AG20443 (cell line): ENCODE measurements at regions not wholly inside any gene's neighbourhood (a gene's known extent, or its start where the extent isn't known, plus 50 kb on each side); places are given as distances from the start of the nearest gene placed in this dataset.

ENCODE experiments used
- DNase-seq: peaks from one replicate; pipeline ENCODE4 v3.0.0; 2012; ENCODE audit warnings: low spot score, mixed read lengths

DNA sequence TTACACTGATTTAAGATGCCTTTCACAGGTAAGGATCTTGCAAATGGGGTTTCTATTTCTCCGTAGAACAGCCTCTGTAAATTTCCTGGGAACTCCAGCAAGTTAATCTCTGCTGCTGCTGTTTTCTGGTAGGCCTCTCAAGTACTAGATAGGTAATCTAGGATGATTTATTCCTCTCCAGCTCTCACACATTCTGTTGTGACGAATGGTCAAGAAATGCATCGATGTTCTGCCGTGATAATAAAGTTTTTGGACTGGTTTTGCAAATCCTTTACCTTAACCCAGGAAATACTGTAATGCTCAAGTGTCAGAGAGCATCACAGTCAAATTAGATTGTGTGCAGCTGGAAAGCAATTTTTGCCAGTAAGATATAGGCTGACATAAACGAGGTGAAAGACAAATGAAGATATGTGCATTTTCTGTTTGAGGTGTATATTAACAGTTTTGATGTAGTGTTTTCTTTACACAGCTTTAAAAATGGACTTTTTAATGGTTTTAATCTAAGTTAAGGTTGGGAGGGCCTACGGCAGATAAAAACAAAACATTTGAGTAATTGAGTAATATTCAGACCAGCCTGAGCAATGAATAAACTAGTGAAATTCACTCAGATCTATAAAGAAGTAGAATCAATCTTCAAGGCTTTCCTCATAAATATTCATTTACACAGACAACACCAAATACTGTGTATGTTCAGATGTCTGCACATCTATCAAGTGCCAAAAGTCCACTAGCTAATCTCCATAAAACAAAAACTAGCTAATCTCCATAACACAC is 300.6 kb upstream of the EDIL3 start:
- no peak for DNase-seq

DNA sequence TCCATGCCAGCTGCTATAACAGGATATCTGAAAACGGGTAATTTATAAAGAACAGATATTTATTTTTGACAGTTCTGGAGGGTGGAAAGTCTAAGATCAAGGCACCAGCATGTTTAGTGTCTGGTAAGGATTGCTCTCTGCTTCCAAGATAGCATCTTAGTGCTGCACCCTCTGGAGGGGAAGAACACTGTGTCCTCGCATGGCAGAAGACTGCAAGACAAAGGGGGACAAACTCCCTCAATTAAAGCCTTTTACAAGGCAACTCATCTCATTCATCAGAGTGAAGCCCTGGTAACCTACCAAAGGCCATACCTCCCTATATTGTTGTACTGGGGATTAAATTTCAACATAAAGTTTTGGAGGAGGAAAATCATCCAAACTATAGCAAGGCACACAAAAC is 298.9 kb upstream of the EDIL3 start:
- no peak for DNase-seq

DNA sequence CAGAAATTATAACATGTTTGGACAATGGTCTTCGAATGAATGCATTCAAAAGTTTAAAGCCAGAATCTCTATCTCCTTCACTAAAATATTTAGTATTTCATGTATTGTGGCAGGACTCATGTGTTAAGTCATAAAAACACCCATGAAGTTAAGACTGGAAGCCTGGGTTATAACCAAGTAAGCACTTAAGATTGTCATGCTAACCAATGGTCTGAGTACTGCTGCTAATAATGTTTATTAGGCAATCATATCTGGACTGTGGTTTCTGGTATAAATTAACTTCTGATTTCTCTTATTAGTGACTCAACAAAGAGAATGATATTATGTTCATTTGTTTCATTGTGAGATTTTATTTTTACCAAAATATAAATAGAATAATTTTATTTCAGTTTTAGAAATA is 297.9 kb upstream of the EDIL3 start:
- DNase-seq: no peak

DNA sequence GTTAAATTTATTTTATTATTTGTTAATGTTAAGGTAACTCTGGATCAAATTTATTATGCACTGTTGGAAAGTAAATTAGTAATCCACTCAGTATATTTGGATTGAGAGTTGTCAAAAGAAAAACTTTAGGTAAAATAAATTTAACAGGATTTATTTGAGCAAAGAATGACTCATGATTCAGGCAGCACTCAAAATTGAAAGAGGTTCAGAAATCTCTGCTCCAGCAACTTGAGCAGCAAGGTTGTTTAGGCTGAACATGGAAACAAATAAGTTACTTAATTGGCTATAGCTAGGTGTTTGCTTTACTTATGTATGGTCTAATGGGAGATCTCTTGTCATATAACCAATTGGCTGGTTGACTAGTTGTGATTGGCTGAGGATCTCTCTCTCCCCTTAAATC is 296.2 kb upstream of the EDIL3 start:
- DNase-seq: no peak

DNA sequence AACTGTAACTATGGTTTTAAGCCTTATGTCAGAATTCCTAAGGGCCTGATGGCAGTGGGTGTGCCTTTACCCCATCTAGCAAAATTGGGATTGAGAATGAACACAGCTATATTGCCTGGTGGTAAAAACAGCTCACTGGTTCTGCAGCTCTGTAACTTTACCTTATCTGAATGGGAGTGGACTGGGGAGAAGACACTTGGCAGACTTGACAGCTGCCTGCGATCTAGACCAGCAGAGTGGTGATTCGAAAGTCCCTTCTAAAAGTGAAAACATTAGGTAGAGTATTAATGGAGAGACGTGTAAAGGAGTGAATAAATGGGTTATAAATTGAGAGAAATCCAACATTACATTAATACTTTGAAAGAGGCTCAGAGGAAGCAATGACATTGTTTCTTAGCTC is 289.1 kb upstream of the EDIL3 start:
- DNase-seq: no peak

DNA sequence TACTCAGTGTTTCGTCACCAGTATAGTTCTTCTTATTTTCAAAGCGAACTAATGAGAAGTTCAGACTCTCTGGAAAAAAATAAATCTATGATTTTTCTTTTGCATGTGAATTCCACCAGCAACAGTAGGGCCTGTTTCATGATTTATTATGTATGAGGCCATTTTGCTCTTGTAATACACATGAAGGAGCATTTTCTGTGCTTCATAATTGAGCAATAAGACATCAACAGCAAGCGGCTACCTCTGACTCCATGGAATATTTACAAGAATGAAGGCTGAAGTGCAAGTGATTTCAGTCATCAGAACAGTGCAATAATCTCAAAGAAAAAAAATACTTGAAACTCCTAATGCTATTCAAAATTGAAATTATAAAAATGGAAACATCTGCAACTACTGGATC is 282.9 kb upstream of the EDIL3 start:
- DNase-seq: no peak

DNA sequence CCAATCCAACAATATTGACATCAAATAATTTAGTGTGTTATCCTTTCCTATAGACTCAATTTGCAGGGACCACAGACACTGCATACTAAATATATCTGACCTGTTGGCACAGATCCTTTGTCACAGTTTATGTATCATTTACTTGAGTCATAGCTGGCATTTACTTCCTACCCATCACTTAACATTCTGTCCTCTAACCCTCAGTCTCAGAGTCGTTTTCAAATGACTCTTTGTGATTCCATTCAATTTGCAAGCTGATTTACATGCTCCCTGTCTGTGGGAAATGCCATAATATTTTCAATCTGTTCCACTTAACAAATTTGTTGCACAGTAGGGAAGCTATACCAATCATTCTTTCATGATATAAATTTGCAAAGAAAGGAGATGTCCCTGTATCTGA is 265.7 kb upstream of the EDIL3 start:
- DNase-seq: no peak

DNA sequence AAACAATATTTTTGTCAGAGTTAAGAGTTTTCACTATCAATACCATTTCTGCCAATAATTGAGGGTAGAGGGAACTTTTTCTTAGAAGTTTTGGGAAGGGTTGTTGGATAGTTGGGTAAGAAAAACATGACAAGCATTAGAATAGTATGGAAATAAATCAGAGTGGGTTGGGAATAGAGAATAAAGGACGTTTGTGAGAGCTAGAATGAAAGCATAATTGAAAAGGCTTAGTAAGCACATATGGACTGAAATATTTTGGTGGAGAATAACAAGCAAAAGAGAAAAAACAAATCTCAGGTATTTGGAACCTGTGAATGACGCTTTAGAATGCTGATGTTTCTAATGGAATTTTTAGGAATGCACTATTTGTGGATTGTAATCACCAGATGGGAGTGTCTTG is 262.9 kb upstream of the EDIL3 start:
- DNase-seq: no peak

DNA sequence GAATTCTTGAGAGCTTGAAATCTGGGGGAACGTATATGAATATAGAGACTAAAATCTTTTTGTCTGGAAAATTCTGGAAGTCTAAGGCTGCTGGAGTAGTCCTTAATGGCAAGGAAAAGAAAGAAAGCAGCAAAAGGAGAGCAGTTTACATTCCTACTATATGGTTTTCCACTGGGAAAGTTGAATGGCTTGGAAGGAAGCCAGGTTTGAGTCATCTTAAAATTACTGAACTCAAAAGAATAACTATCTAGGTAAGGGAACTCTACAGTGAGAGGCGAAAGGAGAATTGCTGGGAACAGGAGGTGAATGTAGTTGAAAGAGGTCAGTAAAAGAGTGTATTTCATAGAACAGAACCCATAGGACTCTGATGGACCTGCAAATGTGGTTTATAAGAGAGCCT is 258.1 kb upstream of the EDIL3 start:
- DNase-seq: no peak

DNA sequence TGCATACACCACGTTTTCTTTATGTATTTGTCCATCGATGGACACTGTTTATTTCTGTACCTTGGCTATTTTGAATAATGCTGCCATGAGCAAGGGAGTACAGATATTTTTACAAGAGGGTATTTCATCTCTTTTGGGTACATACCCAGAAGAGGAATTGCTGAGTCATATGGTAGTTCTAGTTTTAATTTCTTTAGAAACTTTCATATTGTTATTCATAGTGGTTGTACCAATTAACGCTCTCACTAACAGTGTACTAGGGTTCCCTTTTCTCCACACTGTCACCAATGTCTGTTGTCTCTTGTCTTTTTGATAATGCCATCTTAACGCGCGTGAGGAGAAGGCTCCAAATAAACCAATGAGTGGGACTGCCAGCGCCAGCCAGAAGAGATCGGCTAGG is 257.6 kb upstream of the EDIL3 start:
- no peak for DNase-seq

DNA sequence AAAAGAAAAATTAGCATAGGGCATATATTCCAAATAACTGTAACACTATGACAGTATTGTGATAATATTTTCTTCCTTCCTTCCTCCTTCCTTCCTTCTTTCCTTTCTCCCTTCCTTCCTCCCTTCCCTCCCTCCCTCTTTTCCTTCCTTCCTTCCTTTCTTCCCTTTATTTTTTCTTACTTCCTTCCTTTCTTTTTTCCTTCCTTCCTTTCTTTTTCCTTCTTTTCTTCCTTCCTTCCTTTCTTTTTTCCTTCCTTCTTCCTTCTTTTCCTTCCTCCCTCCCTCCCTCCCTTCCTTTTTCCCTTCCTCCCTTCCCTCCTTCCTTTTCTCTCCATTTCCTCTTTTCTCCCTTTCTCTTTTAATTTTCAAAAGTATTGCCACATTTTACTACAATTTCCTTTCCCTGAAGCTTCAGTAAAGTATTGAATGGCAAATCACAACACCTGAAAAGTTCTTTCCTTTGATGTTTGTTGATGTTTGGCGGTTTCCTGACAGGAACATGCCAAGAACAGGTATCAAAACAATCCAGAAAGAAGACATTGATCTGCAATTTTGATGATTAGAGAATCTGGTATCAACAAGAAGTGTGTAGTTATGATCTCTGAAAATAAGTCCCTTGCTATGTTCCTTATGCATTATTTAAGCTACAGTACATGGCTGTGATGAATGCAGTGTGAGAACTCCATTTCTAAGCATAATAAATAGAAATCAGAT is 253.1 kb upstream of the EDIL3 start:
- no peak for DNase-seq

DNA sequence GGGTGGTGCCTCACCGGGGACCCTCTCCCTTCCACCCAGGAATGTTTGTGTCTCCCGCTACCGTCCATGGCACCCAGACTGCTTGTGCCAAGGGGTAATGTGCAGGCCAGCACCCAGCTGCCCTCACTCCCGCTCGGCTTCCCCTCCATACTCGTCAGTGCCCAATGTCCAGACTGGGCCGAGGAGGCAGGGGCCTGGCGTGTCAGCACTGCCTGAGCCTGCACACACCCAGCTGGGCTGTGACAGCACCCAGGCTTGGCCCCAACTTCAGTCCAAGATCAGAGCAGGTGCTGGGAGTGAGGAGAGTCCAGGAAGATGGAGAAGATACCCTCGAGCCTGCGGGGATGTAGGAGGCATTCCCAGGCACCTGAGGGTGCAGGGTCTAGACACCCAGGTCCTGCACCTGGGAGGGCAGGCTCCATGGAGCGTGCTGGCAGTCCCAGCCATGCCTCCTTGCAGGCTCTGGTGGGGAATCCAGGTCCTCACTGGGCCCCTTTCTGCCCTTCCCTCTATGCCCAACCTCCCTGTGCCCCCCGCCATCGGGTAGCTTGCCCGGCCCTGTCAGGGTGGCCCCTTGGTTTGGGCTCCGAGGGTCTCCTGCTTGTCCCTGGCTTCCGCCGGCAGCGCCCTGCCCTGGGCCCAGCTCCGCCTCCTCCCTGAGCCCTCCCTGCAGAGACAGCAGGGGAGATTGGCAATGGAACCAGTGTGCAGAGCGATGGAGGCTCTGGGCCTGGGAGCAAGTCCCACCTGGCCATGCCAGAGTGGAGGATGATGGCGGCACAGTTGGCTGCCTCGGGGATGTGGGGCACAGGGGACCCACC is 250.8 kb upstream of the EDIL3 start:
- no peak for DNase-seq

DNA sequence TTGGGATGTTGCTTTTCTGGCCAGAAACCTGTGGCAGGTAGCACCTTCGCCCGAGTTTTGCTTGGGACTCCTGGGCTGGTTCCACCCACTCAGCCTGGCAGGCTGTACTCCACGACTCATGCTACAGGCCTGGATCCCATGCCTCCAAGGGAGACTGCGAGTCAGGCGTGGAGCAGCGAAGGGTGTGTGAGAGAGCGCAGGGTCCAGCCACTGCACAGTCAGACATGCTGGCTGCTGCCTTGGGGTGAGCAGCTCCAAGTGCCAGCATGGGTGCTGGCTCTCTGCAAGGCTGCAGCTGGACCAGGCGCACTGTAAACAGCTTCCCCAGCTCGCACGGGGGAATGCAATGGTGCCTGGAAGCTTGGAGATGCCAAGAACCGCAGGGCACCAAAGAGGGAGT is 249.6 kb upstream of the EDIL3 start:
- no peak for DNase-seq

DNA sequence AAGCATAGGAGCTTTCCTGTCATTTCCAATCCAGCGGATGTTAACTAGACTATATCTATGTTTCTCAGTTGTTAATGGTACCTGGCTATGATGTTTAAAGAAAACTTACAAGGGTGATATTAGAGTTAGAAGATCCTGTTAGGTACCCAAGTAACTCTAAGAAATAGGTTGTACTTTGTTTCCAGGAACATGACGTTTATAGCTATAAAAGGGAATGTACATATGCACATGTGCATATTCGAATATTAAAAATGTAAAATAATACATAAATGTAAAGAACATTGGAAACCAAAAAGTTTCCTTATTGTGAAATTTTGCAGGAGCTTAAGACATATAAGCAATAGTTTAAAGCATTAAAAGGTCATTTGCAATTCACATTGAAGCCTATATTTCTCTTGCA is 247.7 kb upstream of the EDIL3 start:
- DNase-seq: no peak

DNA sequence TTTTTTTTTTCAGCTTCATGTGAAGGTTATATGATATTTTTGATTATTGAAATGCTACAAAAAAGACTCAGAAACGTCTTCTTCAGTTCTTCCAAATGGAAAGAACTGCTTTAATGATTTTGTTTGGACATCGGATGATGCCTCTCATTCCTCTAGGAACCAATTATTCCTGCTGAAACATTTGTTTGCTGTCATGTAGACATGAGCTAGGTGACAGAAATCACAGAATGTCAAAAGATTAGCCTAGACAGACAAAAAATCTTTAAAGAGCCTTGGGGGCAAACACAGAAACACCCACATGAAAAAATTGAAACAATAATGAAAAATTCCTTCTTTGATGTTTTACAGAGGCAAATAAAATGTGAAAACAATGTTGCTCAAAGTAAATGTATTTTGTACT is 244.2 kb upstream of the EDIL3 start:
- no peak for DNase-seq

DNA sequence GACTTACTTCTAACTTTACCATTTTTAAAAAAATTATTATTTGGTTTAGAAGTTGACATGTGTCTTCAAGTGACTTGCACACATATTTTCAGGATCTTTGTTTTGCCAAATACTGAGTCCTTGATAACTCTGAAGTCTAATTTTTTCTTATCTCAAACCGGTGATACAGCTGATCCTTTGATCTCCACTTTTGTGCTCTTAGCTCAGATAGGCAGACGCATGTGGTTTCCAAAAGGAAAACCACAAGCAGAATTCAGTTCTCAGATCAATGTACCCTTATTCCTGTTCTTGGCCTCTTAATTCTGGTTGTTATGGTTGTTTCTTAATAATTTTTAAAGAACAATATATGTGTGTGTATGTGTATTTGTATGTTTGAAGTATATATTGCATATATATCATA is 238.3 kb upstream of the EDIL3 start:
- DNase-seq: no peak

DNA sequence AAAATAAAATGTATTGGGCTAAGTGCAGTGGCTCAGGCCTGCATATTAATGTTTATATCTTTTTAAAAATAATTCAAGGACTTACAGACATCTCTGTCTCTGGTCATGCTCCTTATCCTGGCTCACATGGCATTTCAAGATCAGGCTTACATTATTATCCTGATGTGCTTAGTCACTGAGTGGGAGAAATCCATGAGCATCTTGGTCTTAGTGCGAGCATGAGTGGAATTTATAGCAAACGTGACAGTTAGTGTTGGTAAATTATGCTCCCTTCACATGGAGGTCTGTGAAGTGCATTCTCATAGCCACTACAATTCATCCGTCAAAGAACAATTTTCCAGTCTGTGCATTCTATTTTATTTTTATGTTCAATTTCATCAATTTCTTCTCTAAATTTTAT is 237.8 kb upstream of the EDIL3 start:
- DNase-seq: no peak

DNA sequence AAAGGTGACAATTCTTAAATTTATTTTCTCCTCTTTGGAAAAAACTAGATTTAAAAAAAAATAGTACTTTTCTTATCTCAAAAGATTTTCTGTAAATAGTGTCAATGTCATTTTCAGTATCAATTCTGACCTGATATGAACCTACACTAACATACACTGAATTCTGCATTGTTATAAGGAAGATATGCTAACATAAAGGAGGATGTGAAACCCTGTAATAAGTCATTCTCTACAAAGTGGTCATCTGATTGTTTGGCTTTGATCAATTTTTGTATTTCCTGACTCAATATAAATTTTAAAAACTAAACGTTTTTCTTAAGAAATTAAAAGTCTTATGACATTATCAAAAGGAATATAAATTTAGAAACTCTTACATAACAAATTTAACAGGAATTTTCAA is 233.6 kb upstream of the EDIL3 start:
- DNase-seq: no peak

DNA sequence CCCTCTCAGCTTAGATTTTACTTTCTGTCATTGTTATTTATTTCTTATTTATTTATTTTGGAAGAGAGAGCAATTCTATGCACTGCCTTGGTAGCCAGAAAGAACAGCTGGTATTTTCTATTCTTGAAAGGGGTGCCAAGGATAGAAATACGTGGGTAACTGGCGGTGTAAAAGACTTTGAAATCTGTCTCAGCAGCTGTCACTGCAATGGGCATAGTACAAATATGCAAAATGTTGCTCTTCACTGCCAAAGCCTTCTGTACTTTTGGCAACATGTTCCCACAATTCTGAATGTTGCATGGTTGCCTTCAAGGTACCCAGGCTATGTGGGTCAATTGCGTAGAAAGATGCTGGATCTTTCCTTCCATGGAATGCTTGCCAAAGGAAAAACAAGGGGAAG is 230.2 kb upstream of the EDIL3 start:
- no peak for DNase-seq

DNA sequence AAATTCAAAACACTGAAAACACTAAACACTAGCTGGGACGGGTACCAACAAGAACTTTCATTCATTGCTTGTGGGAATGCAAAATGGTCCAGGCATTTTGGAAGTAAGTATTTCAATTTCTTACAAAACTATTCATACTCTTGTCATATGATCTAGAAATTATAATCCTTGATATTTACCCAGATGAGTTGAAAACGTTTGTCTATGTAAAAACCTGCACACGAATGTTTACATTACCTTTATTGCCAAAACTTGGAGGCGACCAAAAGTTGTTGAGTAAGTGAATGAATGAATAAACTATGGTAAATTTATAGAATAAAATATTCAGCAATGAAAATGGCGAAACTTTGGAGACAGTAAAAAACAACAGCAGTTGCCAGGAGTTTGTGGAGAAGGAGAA is 222.1 kb upstream of the EDIL3 start:
- no peak for DNase-seq

DNA sequence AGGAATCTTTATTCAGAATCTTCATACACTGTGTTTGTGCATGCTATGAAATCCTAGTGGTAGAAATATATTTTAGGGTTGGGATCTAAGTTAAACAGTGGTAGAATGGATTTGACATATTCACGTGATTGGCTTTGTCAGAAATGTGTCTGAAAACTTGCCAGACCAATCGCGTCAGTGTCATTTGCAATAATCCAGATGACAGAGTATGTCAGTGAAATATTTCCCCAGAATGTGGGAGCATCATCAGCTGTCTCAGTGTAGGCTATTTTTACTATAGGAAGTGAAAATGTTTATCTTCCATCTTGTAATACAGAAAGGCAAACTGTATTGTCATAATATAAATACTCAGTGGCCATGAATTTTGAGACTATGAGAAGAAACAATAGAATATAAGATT is 220.6 kb upstream of the EDIL3 start:
- no peak for DNase-seq

DNA sequence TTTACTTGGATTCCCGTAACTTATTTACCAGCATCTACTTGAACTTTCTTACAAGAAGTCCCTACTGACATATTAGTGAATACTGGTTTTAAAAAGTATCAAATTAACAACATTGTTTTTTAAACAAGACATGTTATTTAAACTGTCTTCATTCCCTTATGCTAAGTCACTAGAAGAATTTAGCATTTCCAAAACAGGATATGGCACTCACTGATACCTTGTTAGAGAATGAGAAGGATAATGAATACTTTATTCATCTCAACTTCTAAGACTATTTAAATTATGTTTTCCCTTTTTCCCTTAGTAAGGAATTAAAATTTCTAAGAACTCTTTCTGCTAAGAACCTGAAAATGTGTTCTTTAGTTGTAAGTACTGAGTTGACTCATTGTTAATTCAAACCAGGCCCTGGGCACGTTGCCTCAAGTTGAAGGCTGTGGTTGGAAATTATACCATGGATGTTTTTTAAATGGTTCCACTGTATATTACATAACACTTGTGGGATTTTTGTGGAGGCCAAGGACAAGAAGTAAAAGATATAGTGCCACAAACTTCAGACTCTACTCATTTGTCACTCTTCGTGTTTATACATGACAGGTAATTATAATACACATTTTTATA is 219.0 kb upstream of the EDIL3 start:
- DNase-seq: peak; percentile 19

DNA sequence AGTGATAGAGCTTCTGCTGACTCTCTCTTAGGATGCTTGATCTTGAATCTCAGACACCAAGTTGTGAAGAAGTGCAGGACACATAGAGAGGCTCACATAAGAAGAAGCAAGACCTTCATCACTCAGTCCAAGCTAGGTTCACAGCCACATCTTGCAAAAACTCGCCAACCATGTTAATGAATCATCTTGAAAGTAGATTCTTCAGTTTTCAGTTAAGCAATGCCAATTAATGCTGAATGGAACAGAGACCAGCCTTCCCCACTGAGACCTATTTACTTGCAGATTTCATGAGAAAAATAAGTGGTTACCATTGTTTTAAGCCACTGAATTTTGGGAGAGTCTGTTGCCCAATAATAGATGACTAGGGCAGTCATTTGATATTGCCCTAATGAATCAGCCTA is 217.7 kb upstream of the EDIL3 start:
- no peak for DNase-seq
